RPMI7951 (cell line): ENCODE measurements at regions not wholly inside any gene's neighbourhood (a gene's known extent, or its start where the extent isn't known, plus 50 kb on each side); places are given as distances from the start of the nearest gene placed in this dataset.
A peak's percentile ranks its signal among the peaks of the same experiment; 100 is the strongest.
"Not testable (repeated sequence)": the region's sequence is repeated elsewhere in the genome, so short reads cannot be mapped to it uniquely, and the experiment has no call there.

ENCODE experiments used
- DNase-seq: peaks from one replicate; pipeline ENCODE4 v3.0.0-alpha.2; 2012; ENCODE audit warnings: low read depth

GRCh38 chr16:80258407-80258806 is 282.4 kb upstream of the DYNLRB2 start:
- DNase-seq = no peak

DNA sequence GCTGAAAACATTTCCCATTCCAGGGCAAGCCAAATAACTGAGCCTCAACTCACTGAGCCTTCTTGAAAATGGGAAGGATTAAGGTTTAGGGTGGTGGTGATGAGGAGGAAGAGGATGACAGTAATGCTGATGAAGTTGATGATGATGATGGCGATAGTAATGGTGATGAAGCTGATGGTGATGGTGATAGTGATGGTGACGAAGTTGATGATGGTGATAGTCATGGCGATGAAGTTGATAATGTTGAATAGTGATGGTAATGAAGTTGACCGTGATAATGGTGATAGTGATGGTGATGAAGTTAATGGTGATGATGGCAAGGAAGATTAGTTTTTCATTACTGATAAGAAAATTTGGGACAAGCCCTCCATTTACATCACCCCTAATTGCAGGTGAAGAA is 285.8 kb upstream of the DYNLRB2 start:
- DNase-seq = no peak

DNA sequence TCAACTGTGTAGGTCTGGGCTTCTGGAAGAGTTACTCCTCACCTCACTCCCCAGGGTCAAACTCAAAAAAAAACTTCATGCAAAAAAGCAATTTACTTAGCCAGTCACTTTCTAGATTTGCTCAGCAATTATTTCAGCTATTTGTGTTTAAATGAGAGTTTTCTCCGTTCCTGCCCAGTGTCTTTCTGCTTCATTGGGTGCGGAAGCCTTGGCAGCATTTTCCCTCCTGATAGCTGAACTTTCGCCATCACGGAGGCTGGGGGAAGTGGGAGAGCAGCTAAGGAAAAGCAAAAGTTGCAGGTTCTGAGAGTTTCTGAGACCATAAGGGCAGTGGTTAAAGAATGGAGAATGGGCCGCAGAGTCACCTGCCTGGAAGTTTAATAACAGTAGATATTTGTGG is 287.1 kb upstream of the DYNLRB2 start:
- DNase-seq = no peak

DNA sequence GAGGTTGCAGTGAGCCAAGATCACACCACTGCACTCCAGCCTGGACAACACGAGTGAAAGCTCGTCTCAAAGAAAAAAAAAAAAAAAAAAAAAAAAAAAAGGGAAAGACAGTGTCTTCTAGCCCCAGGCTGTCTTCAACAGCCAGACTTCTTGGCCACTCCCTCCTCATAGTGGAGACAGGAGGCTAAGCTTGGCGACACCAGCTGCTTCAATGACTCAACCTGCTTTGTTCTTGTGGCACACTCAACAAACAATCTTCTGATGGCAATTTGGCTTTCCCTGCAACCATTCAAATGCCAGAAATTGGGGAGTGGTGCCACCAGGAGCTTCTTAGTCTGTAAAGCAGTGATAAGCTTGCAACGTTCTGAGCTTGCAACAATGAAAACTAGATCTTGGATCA is 290.4 kb upstream of the DYNLRB2 start:
- DNase-seq = peak; percentile 87

- DNase-seq = not testable (repeated sequence)
These were observed 297.5 kb upstream of the DYNLRB2 start for GRCh38 chr16:80243303-80243702.

DNA sequence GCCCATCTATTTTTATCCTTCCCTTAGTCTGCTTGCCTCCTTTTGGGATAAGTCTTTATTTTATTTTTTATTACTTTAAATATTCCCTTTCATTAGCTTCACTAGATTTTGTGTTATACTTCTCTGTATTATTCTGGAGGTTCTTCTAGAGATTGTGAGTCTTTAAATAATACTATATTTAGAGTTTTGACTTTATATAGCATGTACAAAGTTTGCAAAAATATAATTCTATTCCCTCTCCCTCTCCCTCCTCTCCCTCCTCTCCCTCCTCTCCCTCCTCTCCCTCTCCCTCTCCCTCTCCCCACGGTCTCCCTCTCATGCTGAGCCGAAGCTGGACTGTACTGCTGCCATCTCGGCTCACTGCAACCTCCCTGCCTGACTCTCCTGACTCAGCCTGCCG is 298.5 kb upstream of the DYNLRB2 start:
- not testable (repeated sequence) for DNase-seq

DNA sequence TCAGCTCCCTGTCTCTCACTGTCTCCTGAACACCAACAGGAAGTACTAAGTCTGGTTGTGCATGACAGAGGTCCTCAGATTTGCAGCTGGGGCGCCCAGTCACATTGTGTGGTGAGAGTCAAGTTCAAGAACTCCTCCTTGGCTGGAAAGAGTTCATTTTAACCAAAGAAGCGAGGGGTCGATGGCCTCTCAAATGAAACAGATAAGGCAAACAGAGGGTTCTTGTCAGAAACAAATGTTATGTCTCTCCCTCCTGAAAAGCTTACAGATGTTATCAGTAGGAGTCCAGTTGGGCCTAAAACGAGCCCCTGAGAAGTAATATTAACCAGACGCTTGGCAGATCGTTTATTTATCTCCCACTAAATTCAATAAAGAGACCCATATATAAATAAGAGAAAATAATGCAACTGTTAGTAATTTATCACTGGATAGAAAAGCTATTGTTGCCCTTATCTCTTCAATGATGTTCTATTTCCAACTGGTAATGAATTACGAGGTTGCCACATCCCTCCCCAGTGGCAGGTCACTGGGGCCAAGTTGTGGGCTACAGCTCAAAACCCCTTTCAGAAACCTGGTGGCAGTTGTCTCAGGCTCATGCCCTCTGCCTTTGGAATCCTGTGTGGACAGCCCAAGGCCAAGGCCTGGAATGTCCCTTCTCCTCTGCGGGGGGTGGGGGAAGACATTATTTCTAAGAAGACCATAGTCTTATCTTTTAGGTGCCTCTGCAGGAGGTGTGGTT is 307.5 kb upstream of the DYNLRB2 start:
- peak; percentile 29 for DNase-seq

DNA sequence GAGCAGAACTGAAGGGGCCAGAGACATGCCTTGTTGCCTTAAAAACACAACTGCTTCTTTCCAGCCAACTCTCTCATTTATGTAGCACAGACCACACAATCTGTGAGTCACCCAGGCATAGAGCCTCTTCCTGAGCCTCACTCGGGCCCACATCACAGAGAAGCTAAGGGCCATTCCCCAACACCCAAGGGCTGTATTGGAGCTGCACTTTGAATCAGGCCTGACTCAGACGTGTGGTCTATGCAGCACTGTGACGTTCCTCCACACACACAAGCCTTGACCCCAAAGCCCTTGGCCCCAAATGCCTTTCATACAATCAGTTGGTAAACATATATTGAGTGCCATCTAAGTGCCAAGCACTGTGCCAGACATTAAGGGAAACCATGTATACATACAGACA is 308.9 kb upstream of the DYNLRB2 start:
- peak; percentile 96 for DNase-seq

GRCh38 chr16:80231121-80231520 is 309.7 kb upstream of the DYNLRB2 start:
- no peak for DNase-seq

- DNase-seq = no peak
These were observed 310.3 kb upstream of the DYNLRB2 start for GRCh38 chr16:80230328-80231120.

DNA sequence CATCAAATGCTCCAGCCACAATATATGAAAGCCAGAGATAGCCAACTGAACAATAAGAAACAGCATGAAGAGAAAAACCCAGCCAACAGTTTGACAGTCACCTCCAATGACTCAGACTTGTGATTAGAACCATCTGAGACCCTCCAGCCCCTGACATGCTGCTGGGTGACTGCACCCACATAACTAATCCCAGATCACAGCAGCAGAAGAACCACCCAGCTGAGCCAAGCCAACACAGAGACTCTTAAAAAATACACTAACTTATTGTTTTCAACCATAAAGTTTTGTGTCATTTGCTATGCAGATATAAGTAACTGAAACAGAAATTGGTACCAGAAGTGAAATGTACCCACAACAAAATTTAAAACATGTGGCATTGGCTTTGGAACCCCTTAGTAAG is 314.3 kb upstream of the DYNLRB2 start:
- no peak for DNase-seq

DNA sequence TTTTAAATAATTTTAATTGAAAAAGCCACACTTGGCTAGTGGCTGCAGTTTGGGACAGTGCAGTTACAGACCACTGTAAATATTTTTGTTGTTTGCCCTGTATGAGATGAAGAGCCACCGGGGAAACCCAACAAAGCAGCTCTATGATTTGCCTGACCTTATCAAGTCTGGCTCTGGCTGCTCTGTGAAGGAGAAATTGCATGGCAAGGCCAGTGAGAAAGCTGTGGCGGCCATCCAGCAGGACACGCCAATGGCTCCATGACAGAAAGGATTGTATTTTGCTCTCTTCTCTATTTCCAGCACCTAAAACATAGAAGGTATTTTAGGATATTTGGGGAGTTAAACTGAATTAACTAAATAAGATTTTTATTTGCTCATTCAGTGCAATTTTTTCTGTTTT is 330.0 kb upstream of the DYNLRB2 start:
- no peak for DNase-seq

- no peak for DNase-seq
These were observed 332.1 kb upstream of the DYNLRB2 start for GRCh38 chr16:80208743-80209142.

DNA sequence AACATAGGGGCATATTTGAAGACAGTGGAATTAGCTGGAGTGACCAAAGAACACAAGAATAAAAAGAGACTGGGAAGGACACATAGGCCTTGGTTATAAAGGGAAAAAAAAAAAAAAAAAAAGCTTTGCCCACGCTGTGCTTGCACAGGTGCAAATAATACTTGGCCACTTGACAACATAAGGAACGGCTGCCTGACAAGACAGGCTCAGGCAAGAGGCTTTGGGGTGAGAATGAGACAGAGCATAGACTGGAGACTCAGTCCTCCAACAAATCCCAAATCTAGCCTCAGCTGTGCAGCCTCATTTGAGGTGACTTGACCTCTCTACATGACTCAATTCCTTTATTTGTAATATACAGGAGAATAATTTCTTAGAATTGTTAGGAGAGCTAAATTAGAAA is 332.8 kb upstream of the DYNLRB2 start:
- DNase-seq = no peak

DNA sequence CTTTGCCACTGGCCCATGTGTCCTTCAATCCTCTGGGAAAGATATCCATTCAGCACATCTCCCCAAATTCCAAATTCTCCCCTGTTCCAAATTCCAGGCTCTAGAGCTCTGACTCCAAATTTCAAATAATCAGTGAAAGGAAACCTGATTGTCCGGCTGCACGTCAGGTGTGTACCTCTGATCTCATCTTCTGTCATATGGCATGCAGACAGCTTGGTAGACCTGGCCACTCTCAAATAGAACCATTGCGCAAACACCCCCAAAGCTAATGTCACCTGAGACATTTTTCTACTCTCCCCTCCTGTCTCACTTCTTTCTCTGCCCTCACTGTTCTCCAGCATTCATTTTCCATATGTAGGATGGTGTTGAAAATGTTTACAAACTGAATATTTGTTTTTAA is 337.0 kb upstream of the DYNLRB2 start:
- no peak for DNase-seq

DNA sequence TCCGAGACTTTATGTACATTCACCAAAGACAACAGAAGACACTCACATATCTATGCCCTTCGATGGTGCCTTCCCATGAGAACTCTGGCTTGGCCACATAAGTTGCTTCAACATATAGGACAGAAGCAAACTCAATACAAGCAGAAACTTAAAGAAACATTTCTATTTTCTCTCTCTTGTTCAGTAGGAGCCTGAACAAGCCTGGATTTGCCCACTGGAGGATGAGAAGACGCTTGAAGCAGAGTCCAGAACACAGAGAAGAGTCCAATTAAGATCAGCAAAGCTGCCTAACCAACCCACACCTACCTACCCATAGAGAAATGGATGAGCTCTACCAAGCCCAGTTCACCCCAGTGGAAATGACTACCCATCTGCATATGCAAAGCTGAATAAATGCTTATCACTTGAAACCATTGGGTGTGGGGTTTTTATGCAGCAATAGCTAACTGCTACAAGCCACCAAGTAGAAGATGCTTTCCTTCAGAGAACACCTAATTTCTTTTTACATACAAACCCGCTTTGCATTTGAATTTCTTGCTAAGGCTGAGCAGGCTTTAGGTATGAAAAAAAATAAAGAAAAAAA is 337.9 kb upstream of the DYNLRB2 start:
- DNase-seq = no peak

DNA sequence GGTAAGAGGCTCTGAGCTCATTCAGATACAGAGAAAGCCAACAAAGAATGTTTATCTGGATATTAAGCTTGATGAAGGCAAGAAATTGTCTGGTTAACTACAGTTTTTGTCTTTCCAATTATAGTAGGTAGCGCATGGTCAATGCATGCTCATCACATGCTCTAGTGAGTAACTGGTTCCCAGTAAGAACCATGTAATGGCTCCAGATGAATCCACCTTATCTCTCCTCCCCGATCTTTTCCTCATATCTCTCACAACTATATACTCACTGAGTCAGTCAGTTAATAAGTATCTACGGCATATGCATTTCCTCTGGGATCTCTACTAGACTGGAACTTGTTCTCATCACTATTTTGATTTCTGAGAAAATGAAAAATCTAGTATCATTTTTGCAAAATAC is 340.7 kb upstream of the DYNLRB2 start:
- DNase-seq = no peak

GRCh38 chr16:80199614-80200013 is 341.2 kb upstream of the DYNLRB2 start:
- DNase-seq = no peak

DNA sequence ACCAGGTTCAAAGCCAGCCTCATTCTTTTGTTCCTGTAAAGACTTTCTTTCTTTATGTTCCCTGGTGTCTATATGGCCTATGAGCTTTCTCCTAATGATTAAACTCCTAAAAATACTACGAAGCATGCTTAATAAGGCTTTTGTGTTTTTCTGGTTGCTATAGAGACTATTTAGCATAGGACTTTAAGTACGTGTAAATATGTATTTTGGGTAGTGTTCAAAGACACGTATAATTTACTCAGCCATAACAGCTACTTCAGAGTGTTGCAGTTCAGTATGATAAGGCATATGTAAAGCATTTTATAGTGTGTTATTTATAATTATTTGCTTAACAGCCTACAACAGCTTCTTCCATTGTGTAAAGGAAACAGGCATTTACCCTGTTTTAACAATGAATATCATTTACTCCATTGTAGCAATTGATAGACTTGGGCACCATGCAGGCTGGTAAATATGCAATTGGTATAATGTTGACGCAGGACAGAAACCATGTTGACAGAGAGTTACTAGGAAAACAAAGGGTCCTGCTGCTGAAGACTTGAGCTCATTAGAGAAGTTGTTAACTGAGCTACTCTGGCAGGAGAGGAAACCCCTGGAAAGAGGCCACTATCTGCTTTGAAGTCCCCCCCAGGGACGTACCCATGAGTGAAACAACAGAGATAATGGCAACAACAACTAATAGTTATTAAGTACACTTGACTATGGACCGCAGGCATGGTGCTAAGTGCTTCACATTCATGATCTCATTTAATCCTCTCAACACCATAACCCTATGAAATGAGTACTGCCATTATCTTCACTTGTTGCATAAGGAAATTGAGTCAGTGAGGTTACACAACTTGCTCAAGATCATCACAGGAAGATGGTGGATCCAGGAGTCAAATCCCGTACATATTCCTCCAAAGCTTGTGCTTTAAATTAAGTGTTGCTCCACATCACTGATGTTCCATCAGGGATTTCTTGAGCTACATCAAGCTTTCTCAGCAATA is 342.2 kb upstream of the DYNLRB2 start:
- DNase-seq = no peak

- peak; percentile 90 for DNase-seq
These were observed 343.0 kb upstream of the DYNLRB2 start for GRCh38 chr16:80197741-80198201.

DNA sequence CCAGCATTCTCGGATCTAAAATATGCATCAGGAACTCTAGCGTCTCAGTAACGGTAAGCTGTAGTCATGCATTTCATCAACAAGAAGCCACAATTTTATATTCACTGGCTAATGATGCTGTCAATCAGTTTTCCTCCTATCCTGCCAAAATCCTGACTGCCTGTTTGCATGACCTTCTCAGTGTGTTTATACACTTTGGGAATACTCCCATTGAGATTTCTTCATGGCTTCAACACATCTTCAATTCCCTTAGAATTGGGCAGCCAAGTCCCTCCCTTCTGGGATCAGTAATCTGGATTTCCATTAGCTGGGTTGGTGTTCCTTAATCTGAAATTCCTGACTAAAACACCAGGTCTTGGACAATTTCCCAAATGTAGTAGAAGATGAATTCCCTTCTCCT is 348.9 kb upstream of the DYNLRB2 start:
- DNase-seq = no peak
